OCI-LY1 (cell line): ENCODE measurements at regions not wholly inside any gene's neighbourhood (a gene's known extent, or its start where the extent isn't known, plus 50 kb on each side); places are given as distances from the start of the nearest gene placed in this dataset.

Experiments used
- CTCF ChIP-seq: fragments of 200-600 bp; sonication (generic), shearing (Covaris generic); IDR thresholded peaks from 2 replicates; pipeline ENCODE4 v1.5.1; 2017; ENCODE audit warnings: mild to moderate bottlenecking, antibody characterized with exemption, low read length, moderate library complexity, mixed read lengths
- EZH2 ChIP-seq: fragments of 200-600 bp; sonication (generic), shearing (Covaris generic); IDR thresholded peaks from 2 replicates; pipeline ENCODE4 v1.8.0; 2017; ENCODE audit warnings: borderline replicate concordance, mixed run types, mild to moderate bottlenecking, antibody characterized with exemption, low read length, moderate library complexity, mixed read lengths

- TF ChIP-seq CTCF (no peak), EZH2 (no peak)
Measured at GRCh38 chr10:117441812-117442443, 66.7 kb upstream of the PDZD8 start.
